GM12892 (cell line): ENCODE measurements at regions not wholly inside any gene's neighbourhood (a gene's known extent, or its start where the extent isn't known, plus 50 kb on each side); places are given as distances from the start of the nearest gene placed in this dataset.

Experiments
- POLR2A ChIP-seq: IDR thresholded peaks from 2 replicates; pipeline ENCODE4 v1.6.1; 2011; ENCODE audit warnings: low read depth, low read length, control low read depth
- POLR2AphosphoS5 ChIP-seq: IDR thresholded peaks from 2 replicates; pipeline ENCODE4 v1.6.1; 2011; ENCODE audit warnings: low read depth, low read length, control low read depth
- TAF1 ChIP-seq: IDR thresholded peaks from 2 replicates; pipeline ENCODE4 v1.6.1; 2011; ENCODE audit warnings: low read depth, mild to moderate bottlenecking, control low read depth, low read length, borderline replicate concordance

DNA sequence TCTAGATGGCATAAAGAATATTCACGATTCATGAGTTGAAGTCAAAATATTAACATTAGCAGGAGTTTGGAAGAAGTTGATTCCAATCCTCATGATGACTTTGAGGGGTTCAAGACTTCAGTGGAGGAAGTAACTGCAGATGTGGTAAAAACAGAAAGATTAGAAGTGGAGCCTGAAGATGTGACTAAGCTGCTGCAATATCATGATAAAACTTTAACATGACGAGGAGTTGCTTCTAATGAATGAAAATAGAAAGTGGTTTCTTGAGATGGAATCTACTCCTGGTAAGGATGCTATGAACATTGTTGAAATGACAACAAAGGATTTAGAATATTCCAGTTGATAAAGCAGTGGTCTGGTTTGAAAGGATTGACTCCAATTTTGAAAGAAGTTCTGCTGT lies 70.1 kb upstream of the TMLHE start:
- TF ChIP-seq POLR2A: no peak
- no peak for TF ChIP-seq POLR2AphosphoS5
- TF ChIP-seq TAF1: no peak
